ENCODE measurements at regions not wholly inside any gene's neighbourhood (a gene's known extent, or its start where the extent isn't known, plus 50 kb on each side); places are given as distances from the start of the nearest gene placed in this dataset.

GRCh38 chr19:16000024-16000663, 51.3 kb downstream of the OR10H4 start:
- TF ChIP-seq POLR2A (IDR thresholded peaks at IDR 0.05): no peak
- TF ChIP-seq, protein P1, sequence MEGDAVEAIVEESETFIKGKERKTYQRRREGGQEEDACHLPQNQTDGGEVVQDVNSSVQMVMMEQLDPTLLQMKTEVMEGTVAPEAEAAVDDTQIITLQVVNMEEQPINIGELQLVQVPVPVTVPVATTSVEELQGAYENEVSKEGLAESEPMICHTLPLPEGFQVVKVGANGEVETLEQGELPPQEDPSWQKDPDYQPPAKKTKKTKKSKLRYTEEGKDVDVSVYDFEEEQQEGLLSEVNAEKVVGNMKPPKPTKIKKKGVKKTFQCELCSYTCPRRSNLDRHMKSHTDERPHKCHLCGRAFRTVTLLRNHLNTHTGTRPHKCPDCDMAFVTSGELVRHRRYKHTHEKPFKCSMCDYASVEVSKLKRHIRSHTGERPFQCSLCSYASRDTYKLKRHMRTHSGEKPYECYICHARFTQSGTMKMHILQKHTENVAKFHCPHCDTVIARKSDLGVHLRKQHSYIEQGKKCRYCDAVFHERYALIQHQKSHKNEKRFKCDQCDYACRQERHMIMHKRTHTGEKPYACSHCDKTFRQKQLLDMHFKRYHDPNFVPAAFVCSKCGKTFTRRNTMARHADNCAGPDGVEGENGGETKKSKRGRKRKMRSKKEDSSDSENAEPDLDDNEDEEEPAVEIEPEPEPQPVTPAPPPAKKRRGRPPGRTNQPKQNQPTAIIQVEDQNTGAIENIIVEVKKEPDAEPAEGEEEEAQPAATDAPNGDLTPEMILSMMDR (IDR thresholded peaks at IDR 0.05): no peak
- DNase-seq: no peak
- Histone ChIP-seq H3K4me3 (no peak overlapping the region), H3K9me3 (no peaks in the 10 kb centered on the region), H3K4me1 (peaks cover 0 to 16% (median 0%) of the 10 kb centered on the region in 4 donors), H3K27ac (no peak overlapping the region), H3K27me3 (no peaks in the 10 kb centered on the region), H3K36me3 (no peaks in the 10 kb centered on the region)

DNA sequence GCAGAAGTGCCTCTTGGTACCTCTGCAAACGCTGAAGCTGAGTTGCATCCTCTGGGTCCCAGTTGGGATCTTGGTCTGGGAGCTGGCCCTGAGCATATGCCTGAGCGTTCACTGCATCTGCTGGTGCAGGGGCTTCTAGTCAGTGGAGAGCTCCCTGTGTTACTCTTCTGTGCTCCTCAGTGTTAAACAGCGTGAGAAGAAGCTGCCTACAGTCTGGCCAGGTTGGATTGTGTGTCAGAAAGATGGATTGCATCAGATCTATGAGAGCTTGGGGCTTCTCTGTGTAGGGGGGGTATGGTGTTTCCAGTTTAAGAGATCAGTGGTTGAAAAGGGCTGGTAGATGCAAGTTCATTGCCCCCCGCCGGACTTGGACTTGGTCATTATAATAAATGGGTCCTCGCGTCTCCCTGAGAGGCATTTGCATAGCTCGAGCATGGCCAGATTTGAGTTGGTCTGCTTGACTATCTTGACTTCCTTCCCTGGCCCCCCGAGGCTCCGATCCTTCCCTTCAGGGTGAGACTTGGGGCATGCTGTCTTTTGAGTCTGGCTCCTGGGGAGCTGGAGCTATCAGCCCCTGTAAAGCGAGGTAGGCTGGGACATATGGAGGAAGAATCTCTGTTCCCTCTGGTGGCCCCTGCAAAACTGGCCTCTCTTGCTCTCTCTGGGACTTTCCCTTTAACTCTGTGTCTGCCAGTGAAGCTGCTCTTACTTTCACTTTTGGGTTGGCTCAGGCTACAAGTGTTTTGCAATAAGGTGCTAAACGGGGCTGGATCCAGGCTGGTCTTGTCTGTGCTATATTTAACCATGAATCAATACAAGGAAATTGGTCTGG, 52.9 kb downstream of the OR10H4 start:
- Histone ChIP-seq H3K27ac (no peak overlapping the region), H3K4me3 (peak overlapping the region; percentile 33 to 48 (median 40))

DNA sequence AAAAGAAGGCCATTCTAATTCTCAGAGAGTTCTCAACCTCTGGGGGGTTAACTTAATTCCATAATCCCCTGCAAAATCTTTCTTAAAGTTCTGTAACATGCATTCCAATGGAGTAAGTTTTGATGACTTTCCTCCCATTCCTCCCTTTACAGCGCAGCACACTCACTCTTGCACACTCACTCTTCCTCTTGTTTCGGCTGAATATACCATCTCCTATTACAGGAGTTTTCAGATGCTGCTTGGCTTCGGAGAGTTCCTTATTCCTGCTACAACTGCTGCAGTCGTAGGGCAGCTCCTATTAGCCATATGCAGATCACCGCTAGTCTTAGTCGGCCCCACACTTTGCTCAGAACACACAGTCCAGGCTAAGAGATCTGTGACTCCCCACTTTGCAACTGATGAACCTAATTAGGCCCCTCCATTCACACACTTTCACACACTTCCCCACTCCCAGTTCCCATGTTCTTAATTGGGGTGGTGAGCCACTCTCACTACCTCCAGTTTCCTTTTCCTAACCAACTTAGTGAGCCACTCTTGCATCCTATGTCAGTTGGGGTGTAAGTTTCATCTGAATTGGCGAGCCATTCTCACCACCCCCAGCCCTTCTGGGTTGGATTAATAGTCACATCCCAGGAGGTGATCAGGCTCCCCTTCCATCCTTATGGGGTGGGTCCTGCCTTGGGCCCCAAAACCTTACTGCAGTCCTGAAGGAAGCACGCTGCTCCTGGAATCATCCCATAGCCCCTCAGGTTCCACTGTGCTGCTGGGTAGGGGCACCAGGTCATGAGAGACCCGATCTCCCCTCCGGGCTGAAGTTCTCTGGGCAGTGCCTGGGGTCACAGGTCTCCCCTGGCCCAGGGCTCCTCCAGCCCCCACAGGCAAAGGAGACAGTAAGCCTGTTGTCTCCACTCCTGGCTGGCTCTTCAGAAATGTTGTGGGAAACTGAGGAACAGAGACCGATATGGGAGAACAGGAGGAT, 53.9 kb downstream of the OR10H4 start:
- no peaks in the 10 kb centered on the region for H3K9me3 ChIP-seq
- TF ChIP-seq, protein P1 (IDR thresholded peaks at IDR 0.05): no peak
- TF ChIP-seq POLR2A (IDR thresholded peaks at IDR 0.05): no peak
- H3K36me3 ChIP-seq: no peaks in the 10 kb centered on the region
- H3K4me3 ChIP-seq: peak overlapping the region; percentile 33 to 48 (median 40)
- no peak for DNase-seq
- peaks cover 0 to 16% (median 0%) of the 10 kb centered on the region in 4 donors for H3K4me1 ChIP-seq
- no peak overlapping the region for H3K27ac ChIP-seq
- H3K27me3 ChIP-seq: no peaks in the 10 kb centered on the region

More for the DNA sequence above, 52.9 kb downstream of the OR10H4 start:
- H3K36me3 ChIP-seq: no peaks in the 10 kb centered on the region
- no peak for TF ChIP-seq POLR2A (IDR thresholded peaks at IDR 0.05)
- TF ChIP-seq, protein P1 (IDR thresholded peaks at IDR 0.05): peak in 1 of 6 experiments; percentile 5
- peak in 1 of 3 donors; percentile 48 for DNase-seq
- H3K9me3 ChIP-seq: no peaks in the 10 kb centered on the region
- H3K27me3 ChIP-seq: no peaks in the 10 kb centered on the region
- peaks cover 0 to 16% (median 0%) of the 10 kb centered on the region in 4 donors for H3K4me1 ChIP-seq

- no peak for DNase-seq
- Histone ChIP-seq H3K4me1 (peaks cover 0 to 16% (median 0%) of the 10 kb centered on the region in 4 donors), H3K27ac (no peak overlapping the region), H3K27me3 (no peaks in the 10 kb centered on the region), H3K9me3 (no peaks in the 10 kb centered on the region), H3K4me3 (no peak overlapping the region), H3K36me3 (no peaks in the 10 kb centered on the region)
- TF ChIP-seq, protein P1 (IDR thresholded peaks at IDR 0.05): no peak
Measured at GRCh38 chr19:16003391-16003790, 54.6 kb downstream of the OR10H4 start.

- no peaks in the 10 kb centered on the region for H3K27me3 ChIP-seq
- H3K4me3 ChIP-seq: no peak overlapping the region
- H3K36me3 ChIP-seq: no peaks in the 10 kb centered on the region
- no peaks in the 10 kb centered on the region for H3K9me3 ChIP-seq
- no peak for DNase-seq
- peaks cover 0 to 16% (median 0%) of the 10 kb centered on the region in 4 donors for H3K4me1 ChIP-seq
- TF ChIP-seq, protein P1 (IDR thresholded peaks at IDR 0.05): no peak
- H3K27ac ChIP-seq: no peak overlapping the region
Measured at GRCh38 chr19:16005925-16006324, 57.1 kb downstream of the OR10H4 start.

Data from Peyer's patch (tissue), 4 donors.